Fibroblast of skin of back (primary cell): ENCODE measurements at regions not wholly inside any gene's neighbourhood (a gene's known extent, or its start where the extent isn't known, plus 50 kb on each side); places are given as distances from the start of the nearest gene placed in this dataset.

ENCODE experiments used
- DNase-seq: peaks from one replicate; pipeline ENCODE4 v3.0.0-alpha.2; 2013

- DNase-seq, result no peak
These were observed 200.5 kb downstream of the MDFIC start for GRCh38 chr7:115122388-115122787.

DNA sequence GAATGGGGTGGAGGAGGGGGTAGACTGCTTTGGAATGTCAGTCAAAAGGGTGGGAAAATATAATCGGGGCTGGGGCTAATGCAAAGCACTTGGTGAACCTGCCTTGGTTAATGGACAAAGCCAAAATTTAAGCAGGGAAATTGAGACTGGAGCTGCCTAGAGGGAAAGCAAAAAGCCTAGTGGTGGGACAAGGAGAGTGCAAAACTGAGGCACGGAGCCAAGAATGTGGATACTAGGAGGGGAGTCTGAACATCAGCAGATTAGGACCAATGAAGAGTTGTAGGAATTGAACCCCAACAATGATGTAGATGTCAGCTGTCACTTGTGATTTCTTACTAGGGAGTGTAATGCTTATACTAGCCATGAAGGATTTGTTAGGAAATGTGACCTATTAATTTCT is 195.9 kb downstream of the MDFIC start:
- no peak for DNase-seq

DNA sequence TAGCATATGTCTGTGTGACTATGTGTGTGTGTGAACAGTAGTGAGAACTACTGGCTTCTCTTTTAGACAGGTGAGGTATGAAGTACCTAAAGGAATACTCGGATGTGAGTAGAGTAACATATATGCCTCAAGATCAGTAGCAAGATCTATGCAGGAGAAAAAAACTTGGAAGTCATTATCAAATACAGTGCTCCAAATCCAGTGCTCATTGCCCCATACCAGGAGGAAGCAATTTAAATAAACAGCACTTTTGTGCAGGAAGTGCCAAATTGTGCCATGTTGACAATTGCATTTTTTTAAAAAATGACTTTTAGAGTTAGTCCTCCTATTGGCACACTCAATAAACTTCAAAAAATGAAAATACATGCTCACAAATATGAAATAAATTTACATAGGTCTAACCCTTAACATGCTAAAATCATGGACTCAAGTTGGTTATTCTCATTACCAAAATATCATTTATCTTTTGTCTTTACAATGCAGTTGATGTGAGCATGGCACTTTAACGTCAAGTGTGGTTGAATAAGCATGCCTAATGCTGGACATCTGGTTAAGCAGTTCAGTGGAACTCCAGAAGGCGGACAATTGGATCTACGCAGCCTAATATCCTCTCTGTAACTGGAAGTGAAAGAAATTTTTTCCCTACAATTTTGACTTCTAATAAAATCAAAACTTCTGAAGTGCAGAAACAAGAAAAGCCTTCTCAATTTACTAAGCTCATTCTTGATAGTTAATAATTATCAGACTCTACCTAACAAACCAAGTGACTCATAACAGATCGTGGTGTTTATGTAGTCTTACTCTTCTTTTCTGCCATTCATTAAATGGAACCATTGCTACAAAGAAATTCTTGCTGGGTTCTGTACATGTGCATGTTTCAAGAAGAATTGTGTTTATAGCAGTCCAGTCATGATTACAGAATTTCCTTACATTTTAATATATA is 195.2 kb downstream of the MDFIC start:
- no peak for DNase-seq

GRCh38 chr7:115113776-115114175 is 191.9 kb downstream of the MDFIC start:
- no peak for DNase-seq

- DNase-seq, result no peak
These were observed 191.2 kb downstream of the MDFIC start for GRCh38 chr7:115113131-115113530.

GRCh38 chr7:115110523-115110922 is 188.6 kb downstream of the MDFIC start:
- no peak for DNase-seq

- no peak for DNase-seq
These were observed 184.4 kb downstream of the MDFIC start for GRCh38 chr7:115106316-115106715.

GRCh38 chr7:115102738-115103137 is 180.8 kb downstream of the MDFIC start:
- DNase-seq, result no peak

DNA sequence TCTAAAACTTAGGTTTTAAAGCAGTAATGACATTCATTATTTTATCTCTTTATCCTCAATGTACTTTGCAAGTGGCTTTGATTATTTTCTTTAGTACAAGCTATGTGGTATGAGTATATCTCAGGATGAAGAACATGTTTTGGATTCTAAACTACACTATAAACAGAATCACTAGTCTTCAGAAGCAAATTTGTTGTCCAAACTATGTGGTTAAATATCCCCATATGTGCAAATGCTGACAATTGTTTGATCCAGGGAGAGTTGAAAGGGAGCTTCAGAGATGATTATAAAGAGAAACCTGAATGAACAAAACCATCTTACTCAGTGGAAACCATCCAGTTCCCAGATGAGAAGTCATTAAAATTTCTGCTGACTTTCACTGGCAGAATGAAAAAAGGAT is 179.3 kb downstream of the MDFIC start:
- no peak for DNase-seq

- DNase-seq, result peak; percentile 81
These were observed 178.0 kb downstream of the MDFIC start for GRCh38 chr7:115099906-115100305.

GRCh38 chr7:115097175-115097671 is 175.3 kb downstream of the MDFIC start:
- peak; percentile 67 for DNase-seq

DNA sequence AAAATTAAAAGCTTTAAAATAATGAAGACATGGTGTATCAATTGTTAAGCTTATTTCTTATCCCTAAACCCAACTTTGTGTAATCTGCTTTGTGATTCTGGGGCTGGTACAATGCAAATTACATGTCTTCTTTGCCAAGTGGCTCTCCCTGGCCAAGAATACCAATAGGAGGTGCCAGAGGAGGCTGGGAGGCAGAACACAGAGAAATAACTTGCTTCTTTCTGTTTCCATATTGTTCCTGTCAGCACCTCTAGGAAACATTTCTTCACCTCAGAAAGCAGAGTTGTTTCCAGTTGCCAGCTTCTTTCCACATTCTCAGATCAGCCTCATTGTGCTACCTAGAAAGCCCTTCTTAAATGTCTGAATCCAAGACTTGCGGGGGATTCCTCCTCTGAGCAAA is 174.4 kb downstream of the MDFIC start:
- no peak for DNase-seq

DNA sequence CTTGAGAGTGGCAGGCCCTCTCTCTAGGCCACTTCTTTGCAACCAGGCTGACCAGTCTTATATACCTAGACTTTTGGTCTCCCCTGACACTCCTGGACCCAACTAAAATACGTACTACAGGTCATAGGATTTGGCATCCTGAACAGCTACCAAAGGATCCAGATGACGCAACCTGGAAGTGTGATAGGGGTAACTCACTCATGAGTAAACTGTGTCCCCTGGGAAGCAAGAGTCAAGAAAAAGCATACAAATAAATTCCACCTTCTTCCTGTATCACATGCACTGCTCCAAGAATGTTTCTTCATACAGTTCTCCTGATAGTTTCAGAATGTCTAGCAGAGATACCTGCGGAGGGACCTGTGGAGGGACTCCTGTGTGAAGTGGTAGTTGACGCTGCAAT is 172.3 kb downstream of the MDFIC start:
- DNase-seq, result peak; percentile 11

DNA sequence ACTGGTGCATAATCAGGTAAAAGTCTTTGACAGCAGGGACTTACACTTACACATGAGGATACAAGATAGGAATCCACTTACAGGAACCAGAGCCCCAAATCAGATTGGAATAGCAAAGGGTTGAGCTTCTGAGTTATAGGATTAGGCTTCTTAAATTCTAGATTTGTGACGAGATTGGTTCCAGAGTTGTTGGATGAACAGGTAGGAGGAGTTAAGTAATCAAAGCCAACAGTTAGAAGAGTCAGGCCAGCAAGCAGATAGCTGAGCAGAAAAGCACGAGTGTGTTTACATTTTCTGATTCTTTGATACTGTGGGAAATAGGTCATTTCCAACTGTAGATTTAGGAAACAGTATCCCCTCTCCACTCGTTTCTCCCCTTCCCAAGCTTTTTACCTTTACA is 167.0 kb downstream of the MDFIC start:
- DNase-seq, result no peak

DNA sequence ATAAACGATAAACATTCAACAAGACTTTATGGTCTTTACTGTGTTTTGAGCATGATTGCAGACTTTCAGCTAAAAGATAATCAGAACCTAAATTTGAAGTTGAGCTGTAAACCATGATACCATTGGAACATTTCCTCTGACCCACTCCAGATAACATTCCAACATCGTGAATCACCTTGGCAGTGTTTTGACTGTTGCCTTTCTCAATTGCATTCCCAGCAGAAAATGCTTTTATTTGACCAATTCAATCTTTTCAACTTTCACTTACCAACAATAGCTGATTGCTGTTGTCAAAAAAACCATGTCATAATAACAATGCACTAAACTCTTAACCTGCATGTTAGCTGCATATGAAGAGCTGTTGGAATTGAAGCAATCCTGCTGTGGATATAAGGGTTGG is 165.5 kb downstream of the MDFIC start:
- DNase-seq, result peak; percentile 84

GRCh38 chr7:115086146-115086841 is 164.4 kb downstream of the MDFIC start:
- DNase-seq, result no peak

GRCh38 chr7:115085421-115085820 is 163.5 kb downstream of the MDFIC start:
- DNase-seq, result no peak

- no peak for DNase-seq
These were observed 162.0 kb downstream of the MDFIC start for GRCh38 chr7:115083935-115084334.

DNA sequence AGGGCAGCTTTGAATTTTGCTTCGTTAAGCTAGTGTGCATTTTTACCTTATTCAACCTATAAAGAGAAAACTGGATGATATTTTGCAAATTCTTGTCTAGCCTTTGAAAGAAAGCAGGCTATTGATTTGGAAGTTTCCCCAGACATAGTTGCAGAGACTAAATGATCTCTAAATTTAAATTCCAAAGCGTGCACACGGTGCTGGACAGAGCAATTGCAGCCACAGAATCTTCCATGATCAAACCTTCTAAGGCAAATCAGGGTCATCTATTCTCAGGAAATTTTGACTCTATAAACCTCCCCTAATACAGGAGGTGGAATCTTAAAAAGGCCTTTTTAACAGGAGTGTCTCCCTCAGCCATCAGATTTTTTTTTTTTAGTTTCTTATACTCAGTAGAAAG is 159.9 kb downstream of the MDFIC start:
- no peak for DNase-seq

- no peak for DNase-seq
These were observed 157.0 kb downstream of the MDFIC start for GRCh38 chr7:115078851-115079250.

DNA sequence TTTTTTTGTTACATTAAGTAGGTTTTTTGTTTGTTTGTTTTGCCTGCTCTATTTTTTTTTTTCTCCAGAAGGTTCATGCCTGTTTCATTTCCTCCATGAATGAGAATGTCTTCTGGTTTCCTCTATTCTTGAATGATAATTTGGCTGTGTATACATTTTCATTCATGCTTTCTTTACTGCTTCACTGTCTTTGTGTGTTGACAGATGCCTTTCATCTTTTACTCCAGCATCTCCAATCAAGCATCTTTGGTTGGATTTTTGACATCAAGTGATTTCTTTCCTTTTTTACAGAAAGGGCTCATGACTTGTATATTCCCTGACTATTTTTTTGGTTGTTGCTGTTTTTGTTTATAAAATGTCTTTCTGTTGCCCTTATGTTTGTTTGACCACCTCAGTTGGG is 156.5 kb downstream of the MDFIC start:
- no peak for DNase-seq

GRCh38 chr7:115070311-115070710 is 148.4 kb downstream of the MDFIC start:
- no peak for DNase-seq
